Smooth muscle cell (in vitro differentiated cells): ENCODE measurements at regions not wholly inside any gene's neighbourhood (a gene's known extent, or its start where the extent isn't known, plus 50 kb on each side); places are given as distances from the start of the nearest gene placed in this dataset.

Experiments
- DNase-seq: peaks from one replicate; lab custom pipeline; 2025; ENCODE audit not compliant: unreplicated experiment; lab: John Stamatoyannopoulos, UW
- H2AFZ ChIP-seq: fragments of 200-600 bp; sonication (generic); 2 replicates; pipeline ENCODE4 v1.6.0; 2016; ENCODE audit warnings: antibody characterized with exemption, low read depth, mild to moderate bottlenecking
- H3F3A ChIP-seq: fragments of 200-600 bp; sonication (generic); 2 replicates; pipeline ENCODE4 v1.6.0; 2017; ENCODE audit warnings: antibody characterized with exemption, low read depth
- H3K27ac ChIP-seq: fragments of 200-600 bp; sonication (generic); 2 replicates; pipeline ENCODE4 v1.5.1; 2016; ENCODE audit warnings: low read depth, mild to moderate bottlenecking
- H3K27me3 ChIP-seq: fragments of 200-600 bp; sonication (generic); 2 replicates; pipeline ENCODE4 v1.6.1; 2016; ENCODE audit warnings: low read depth, mild to moderate bottlenecking
- H3K36me3 ChIP-seq: fragments of 200-600 bp; sonication (generic); 2 replicates; pipeline ENCODE4 v1.5.1; 2016; ENCODE audit warnings: low read depth
- H3K4me1 ChIP-seq: fragments of 200-600 bp; sonication (generic); 2 replicates; pipeline ENCODE4 v1.5.1; 2016; ENCODE audit warnings: low read depth
- H3K4me2 ChIP-seq: fragments of 200-600 bp; sonication (generic); 2 replicates; pipeline ENCODE4 v1.6.0; 2016; ENCODE audit warnings: mild to moderate bottlenecking
- H3K4me3 ChIP-seq: fragments of 200-600 bp; sonication (generic); 2 replicates; pipeline ENCODE4 v1.5.1; 2016; ENCODE audit warnings: mild to moderate bottlenecking
- H3K79me2 ChIP-seq: fragments of 200-600 bp; sonication (generic); 2 replicates; pipeline ENCODE4 v1.6.0; 2016; ENCODE audit warnings: low read depth, mild to moderate bottlenecking
- H3K9ac ChIP-seq: fragments of 200-600 bp; sonication (generic); 2 replicates; pipeline ENCODE4 v1.6.0; 2016; ENCODE audit warnings: low read depth
- H3K9me3 ChIP-seq: fragments of 200-600 bp; sonication (generic); replicated peaks from 2 replicates; pipeline ENCODE4 v1.5.1; 2016; ENCODE audit warnings: low read depth
- H4K20me1 ChIP-seq: fragments of 200-600 bp; sonication (generic); 2 replicates; pipeline ENCODE4 v1.6.0; 2016; ENCODE audit warnings: low read depth
- WGBS: methylation state at CpG from one replicate; pipeline ENCODE4 v1.1.7; 2016; ENCODE audit warnings: low lambda C conversion rate; 5-methylcytosine and 5-hydroxymethylcytosine counted together
- TF ChIP-seq, protein P1 (sequence below): fragments of 200-600 bp; sonication (generic); IDR thresholded peaks from 2 replicates; pipeline ENCODE4 v1.5.1; 2017; ENCODE audit warnings: borderline replicate concordance, mild to moderate bottlenecking, antibody characterized with exemption; ENCODE audit not compliant: insufficient read depth, poor library complexity, severe bottlenecking

DNA sequence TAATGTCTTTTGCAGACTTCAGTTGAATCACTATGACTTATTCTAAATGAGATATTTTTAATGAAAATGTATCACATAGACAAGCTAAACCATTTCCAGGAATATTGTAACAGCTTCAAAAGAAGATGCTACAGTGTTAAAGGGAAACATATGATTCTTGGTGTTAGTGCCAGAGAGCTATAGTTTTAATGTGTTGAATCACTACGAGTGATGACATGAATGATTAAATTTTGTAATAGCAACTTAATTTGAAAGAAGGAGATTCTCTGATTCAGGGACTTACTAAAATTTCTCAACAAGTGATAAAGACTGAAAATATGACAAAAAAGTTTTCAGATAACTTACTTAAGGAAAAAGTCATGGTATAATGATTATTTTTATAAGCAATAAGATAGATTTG, 267.3 kb upstream of the SLITRK3 start:
- no peak overlapping the region for H3K9ac ChIP-seq
- TF ChIP-seq, protein P1, sequence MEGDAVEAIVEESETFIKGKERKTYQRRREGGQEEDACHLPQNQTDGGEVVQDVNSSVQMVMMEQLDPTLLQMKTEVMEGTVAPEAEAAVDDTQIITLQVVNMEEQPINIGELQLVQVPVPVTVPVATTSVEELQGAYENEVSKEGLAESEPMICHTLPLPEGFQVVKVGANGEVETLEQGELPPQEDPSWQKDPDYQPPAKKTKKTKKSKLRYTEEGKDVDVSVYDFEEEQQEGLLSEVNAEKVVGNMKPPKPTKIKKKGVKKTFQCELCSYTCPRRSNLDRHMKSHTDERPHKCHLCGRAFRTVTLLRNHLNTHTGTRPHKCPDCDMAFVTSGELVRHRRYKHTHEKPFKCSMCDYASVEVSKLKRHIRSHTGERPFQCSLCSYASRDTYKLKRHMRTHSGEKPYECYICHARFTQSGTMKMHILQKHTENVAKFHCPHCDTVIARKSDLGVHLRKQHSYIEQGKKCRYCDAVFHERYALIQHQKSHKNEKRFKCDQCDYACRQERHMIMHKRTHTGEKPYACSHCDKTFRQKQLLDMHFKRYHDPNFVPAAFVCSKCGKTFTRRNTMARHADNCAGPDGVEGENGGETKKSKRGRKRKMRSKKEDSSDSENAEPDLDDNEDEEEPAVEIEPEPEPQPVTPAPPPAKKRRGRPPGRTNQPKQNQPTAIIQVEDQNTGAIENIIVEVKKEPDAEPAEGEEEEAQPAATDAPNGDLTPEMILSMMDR: no peak
- H4K20me1 ChIP-seq: no peaks in the 10 kb centered on the region
- WGBS: 93% methylated on average over 1 of the region's 1 CpG
- no peaks in the 10 kb centered on the region for H3K9me3 ChIP-seq
- H3K4me1 ChIP-seq: no peaks in the 10 kb centered on the region
- no peak overlapping the region for H3K27ac ChIP-seq
- no peaks in the 10 kb centered on the region for H3K36me3 ChIP-seq
- DNase-seq: no peak
- H3K79me2 ChIP-seq: no peaks in the 10 kb centered on the region
- H3F3A ChIP-seq: no peaks in the 10 kb centered on the region
- no peaks in the 10 kb centered on the region for H3K27me3 ChIP-seq
- H3K4me2 ChIP-seq: no peak overlapping the region
- no peak overlapping the region for H3K4me3 ChIP-seq
- H2AFZ ChIP-seq: no peak overlapping the region

DNA sequence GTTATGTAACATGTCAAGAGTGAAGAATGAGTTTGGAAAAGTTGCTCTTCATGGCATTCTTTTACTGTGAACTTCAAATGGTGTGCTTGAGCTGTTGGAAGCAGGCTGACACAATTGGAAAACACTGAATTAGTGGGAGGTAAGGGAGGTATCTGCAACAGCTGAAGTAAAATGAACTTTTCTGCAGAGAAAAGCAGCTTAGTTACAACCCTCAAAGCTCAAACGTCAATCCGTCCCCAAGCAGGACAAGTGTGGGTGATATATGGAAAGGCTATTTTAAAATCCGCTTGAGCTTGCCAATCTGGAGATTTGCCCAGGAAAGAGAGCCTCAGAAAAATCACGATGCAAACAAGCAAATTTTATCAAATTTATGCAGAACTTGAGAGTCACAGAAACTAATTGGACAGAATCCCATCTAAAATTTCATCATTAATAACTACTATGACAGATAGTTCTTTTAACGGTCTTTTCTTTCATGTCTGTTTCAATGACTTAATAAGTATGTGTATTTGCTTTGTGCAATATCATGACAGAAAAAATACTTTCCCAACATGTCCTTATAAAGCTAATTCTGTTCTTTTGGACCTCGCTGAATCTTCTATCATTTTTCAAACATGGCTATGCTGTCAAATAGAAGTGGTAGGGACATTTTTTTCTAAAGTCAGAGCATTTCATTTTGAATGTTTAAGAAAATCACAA, 266.6 kb upstream of the SLITRK3 start:
- H3K4me1 ChIP-seq: no peaks in the 10 kb centered on the region
- WGBS: 86% methylated on average over 6 of the region's 6 CpGs
- no peak overlapping the region for H3K9ac ChIP-seq
- H4K20me1 ChIP-seq: no peaks in the 10 kb centered on the region
- H3F3A ChIP-seq: no peaks in the 10 kb centered on the region
- H3K4me3 ChIP-seq: no peak overlapping the region
- TF ChIP-seq, protein P1: no peak
- no peak overlapping the region for H3K27ac ChIP-seq
- no peaks in the 10 kb centered on the region for H3K79me2 ChIP-seq
- no peak overlapping the region for H2AFZ ChIP-seq
- H3K9me3 ChIP-seq: no peaks in the 10 kb centered on the region
- H3K4me2 ChIP-seq: no peak overlapping the region
- H3K27me3 ChIP-seq: no peaks in the 10 kb centered on the region
- no peaks in the 10 kb centered on the region for H3K36me3 ChIP-seq
- DNase-seq: no peak

DNA sequence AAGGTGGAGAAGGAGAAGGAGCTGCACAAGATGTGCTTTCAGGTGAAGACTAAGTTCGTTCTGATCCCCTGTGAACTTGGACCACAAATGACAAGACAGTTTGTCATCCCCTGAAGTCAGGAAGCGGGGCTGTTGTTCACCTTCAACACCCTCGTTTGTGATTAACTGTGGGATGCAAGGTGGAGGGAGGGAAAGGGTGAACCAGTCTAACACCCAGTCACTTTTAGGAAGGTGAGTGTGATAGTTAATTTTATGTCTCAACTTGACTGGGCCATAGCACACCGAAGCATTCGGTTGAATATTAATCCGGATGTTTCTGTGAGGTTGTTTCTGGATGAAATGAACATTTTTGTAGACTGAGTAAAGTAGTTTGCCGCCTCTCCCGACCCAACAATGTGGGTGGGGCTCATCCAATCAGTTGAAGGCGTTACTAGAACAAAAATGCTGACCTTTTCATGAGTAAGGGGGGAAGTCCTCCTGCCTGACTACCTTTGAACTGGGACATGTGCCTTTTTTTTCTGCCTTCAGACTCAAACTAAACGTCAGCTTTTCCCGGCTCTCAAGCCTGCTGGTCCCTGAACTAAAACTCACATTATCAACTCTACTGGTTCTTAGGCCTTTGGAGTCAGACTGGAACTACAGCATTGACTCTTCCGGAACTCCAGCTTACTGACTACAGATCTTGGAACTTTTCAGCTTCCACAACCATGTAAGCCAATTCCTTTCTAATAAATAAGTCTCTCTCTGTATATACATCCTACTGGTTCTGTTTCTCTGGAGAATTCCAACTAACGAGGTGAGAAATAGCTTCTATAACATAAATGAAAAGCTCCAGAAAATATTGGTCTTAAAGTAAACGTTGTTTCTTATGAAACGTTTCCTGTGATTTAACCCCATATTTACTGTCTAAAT, 264.0 kb upstream of the SLITRK3 start:
- Histone ChIP-seq H3K9me3 (no peaks in the 10 kb centered on the region), H2AFZ (no peak overlapping the region), H3K4me3 (no peak overlapping the region), H3F3A (no peaks in the 10 kb centered on the region), H3K4me1 (no peaks in the 10 kb centered on the region), H3K79me2 (no peaks in the 10 kb centered on the region), H3K4me2 (no peak overlapping the region), H3K36me3 (no peaks in the 10 kb centered on the region), H3K27ac (no peak overlapping the region), H4K20me1 (no peaks in the 10 kb centered on the region), H3K9ac (no peak overlapping the region), H3K27me3 (no peaks in the 10 kb centered on the region)
- TF ChIP-seq, protein P1: no peak
- WGBS: 87% methylated on average over 15 of the region's 15 CpGs
- DNase-seq: no peak
